OCI-LY7 (cell line): ENCODE measurements at regions not wholly inside any gene's neighbourhood (a gene's known extent, or its start where the extent isn't known, plus 50 kb on each side); places are given as distances from the start of the nearest gene placed in this dataset.

Experiments used
- BruUV-seq: library from RNA; stranded (reverse); fragments of 400-500 nt; replicated peaks from 2 replicates; lab custom pipeline; 2021; lab: Mats Ljungman, UMichigan
- CTCF ChIA-PET: fragments of 300-600 bp; sonication (Branson Sonifier 250); formaldehyde crosslinking; loops from one replicate; lab custom pipeline; 2022; ENCODE audit warnings: antibody characterized with exemption; ENCODE audit not compliant: unreplicated experiment; lab: Charles Lee
- POLR2A ChIA-PET: fragments of 300-600 bp; sonication (Branson Sonifier 250); formaldehyde crosslinking; loops from one replicate; lab custom pipeline; 2022; ENCODE audit warnings: antibody characterized with exemption; lab: Charles Lee
- DNase-seq: peaks from one replicate; pipeline ENCODE4 v3.0.0-alpha.2; 2015; ENCODE audit warnings: low spot score
- H2AFZ ChIP-seq: fragments of 200-600 bp; sonication (generic), shearing (Covaris generic); 2 replicates; pipeline ENCODE4 v1.6.1; 2014; ENCODE audit warnings: mild to moderate bottlenecking, antibody characterized with exemption, low read length, moderate library complexity
- H3K27ac ChIP-seq: fragments of 200-600 bp; sonication (generic); 2 replicates; pipeline ENCODE4 v1.5.1; 2014; ENCODE audit warnings: mixed run types, low read depth, mild to moderate bottlenecking, moderate library complexity, low read length, inconsistent platforms; ENCODE audit not compliant: poor library complexity, severe bottlenecking
- H3K36me3 ChIP-seq: fragments of 200-600 bp; sonication (generic); 2 replicates; pipeline ENCODE4 v1.6.1; 2014; ENCODE audit warnings: mild to moderate bottlenecking, antibody characterized with exemption, low read length, moderate library complexity, mixed read lengths; ENCODE audit not compliant: insufficient read depth
- H3K4me1 ChIP-seq: fragments of 200-600 bp; sonication (generic); 2 replicates; pipeline ENCODE4 v1.5.1; 2014; ENCODE audit warnings: mild to moderate bottlenecking, low read length; ENCODE audit not compliant: insufficient read depth, poor library complexity, severe bottlenecking
- H3K4me2 ChIP-seq: fragments of 200-600 bp; sonication (generic); 2 replicates; pipeline ENCODE4 v1.6.1; 2014; ENCODE audit warnings: mild to moderate bottlenecking, low read length
- H3K4me3 ChIP-seq: fragments of 200-600 bp; sonication (generic); 2 replicates; pipeline ENCODE4 v1.5.1; 2014; ENCODE audit warnings: mild to moderate bottlenecking, low read depth, low read length; ENCODE audit not compliant: poor library complexity, severe bottlenecking
- H3K79me2 ChIP-seq: fragments of 200-600 bp; sonication (generic); 2 replicates; pipeline ENCODE4 v1.6.1; 2016; ENCODE audit warnings: low read depth, mild to moderate bottlenecking, low read length, moderate library complexity, mixed read lengths; ENCODE audit not compliant: insufficient read depth
- H3K9me2 ChIP-seq: fragments of 200-600 bp; sonication (generic); 2 replicates; pipeline ENCODE4 v1.6.1; 2016; ENCODE audit warnings: mild to moderate bottlenecking, low read length, mixed read lengths; ENCODE audit not compliant: insufficient read depth
- H3K9me3 ChIP-seq: fragments of 200-600 bp; sonication (generic); 2 replicates; pipeline ENCODE4 v1.6.1; 2014; ENCODE audit warnings: mild to moderate bottlenecking, mixed run types, low read length, mixed read lengths
- H4K20me1 ChIP-seq: fragments of 200-600 bp; sonication (generic); 2 replicates; pipeline ENCODE4 v1.6.1; 2014; ENCODE audit warnings: mild to moderate bottlenecking, antibody characterized with exemption, low read length, moderate library complexity, mixed read lengths; ENCODE audit not compliant: insufficient read depth
- CTCF ChIP-seq: fragments of 200-600 bp; sonication (generic); conservative IDR thresholded peaks from 2 replicates; pipeline ENCODE4 v1.5.1; 2014; ENCODE audit warnings: mild to moderate bottlenecking, antibody characterized with exemption, low read length, moderate library complexity, mixed read lengths
- EZH2phosphoT487 ChIP-seq: fragments of 200-600 bp; sonication (generic); IDR thresholded peaks from 2 replicates; pipeline ENCODE4 v1.6.1; 2018; ENCODE audit warnings: low read depth, borderline replicate concordance, mild to moderate bottlenecking, mixed run types, antibody characterized with exemption, low read length, moderate library complexity, mixed read lengths
- intact Hi-C: fragments of 100-400 bp; cut with micrococcal nuclease; formaldehyde crosslinking; loops from one replicate; pipeline ENCODE4 v1.10.0; 2022; ENCODE audit not compliant: unreplicated experiment

- ChIA-PET POLR2A (interaction anchor here (0.6 to 2.2 kb wide), 3 partner anchors 9 to 658 kb away, joined by 3 to 7 read pairs (median 3); no protein-coding TSS in a partner anchor), CTCF (no interaction called here)
- Histone ChIP-seq H3K9me3 (no peaks in the 10 kb centered on the region), H3K4me3 (no peak overlapping the region), H2AFZ (no peak overlapping the region), H3K79me2 (no peaks in the 10 kb centered on the region), H3K4me2 (no peak overlapping the region), H3K4me1 (no peaks in the 10 kb centered on the region), H3K27ac (no peak overlapping the region), H3K36me3 (no peaks in the 10 kb centered on the region), H3K9me2 (no peaks in the 10 kb centered on the region), H4K20me1 (no peaks in the 10 kb centered on the region)
- intact Hi-C loops: no loop called here
- no TSS peak for BruUV-seq
- no peak for DNase-seq
- TF ChIP-seq CTCF (no peak), EZH2phosphoT487 (no peak)
These were observed 110.2 kb upstream of the EPHA3 start for GRCh38 chr3:88997260-88997659.

GRCh38 chr3:89000886-89001285 is 106.5 kb upstream of the EPHA3 start:
- no peaks in the 10 kb centered on the region for H3K9me2 ChIP-seq
- no peak overlapping the region for H3K4me2 ChIP-seq
- no peak for TF ChIP-seq CTCF
- BruUV-seq: no TSS peak
- no peak overlapping the region for H3K27ac ChIP-seq
- POLR2A ChIA-PET: no interaction called here
- CTCF ChIA-PET: no interaction called here
- H3K4me3 ChIP-seq: no peak overlapping the region
- H3K9me3 ChIP-seq: no peaks in the 10 kb centered on the region
- no peaks in the 10 kb centered on the region for H4K20me1 ChIP-seq
- no peak overlapping the region for H2AFZ ChIP-seq
- H3K79me2 ChIP-seq: no peaks in the 10 kb centered on the region
- intact Hi-C loops: no loop called here
- no peaks in the 10 kb centered on the region for H3K36me3 ChIP-seq
- H3K4me1 ChIP-seq: no peaks in the 10 kb centered on the region
- DNase-seq: no peak

- intact Hi-C loops: no loop called here
- ChIA-PET POLR2A (no interaction called here), CTCF (no interaction called here)
These were observed 105.2 kb upstream of the EPHA3 start for GRCh38 chr3:89002191-89002590.

More at GRCh38 chr3:89002191-89002590, 105.2 kb upstream of the EPHA3 start:
- Histone ChIP-seq H3K4me1 (no peaks in the 10 kb centered on the region), H3K9me2 (no peaks in the 10 kb centered on the region), H3K36me3 (no peaks in the 10 kb centered on the region), H3K79me2 (no peaks in the 10 kb centered on the region), H3K4me2 (no peak overlapping the region), H2AFZ (no peak overlapping the region), H3K9me3 (no peaks in the 10 kb centered on the region), H3K27ac (no peak overlapping the region), H3K4me3 (no peak overlapping the region), H4K20me1 (no peaks in the 10 kb centered on the region)
- no TSS peak for BruUV-seq
- DNase-seq: no peak
- TF ChIP-seq CTCF (no peak), EZH2phosphoT487 (no peak)
